ENCODE measurements at regions not wholly inside any gene's neighbourhood (a gene's known extent, or its start where the extent isn't known, plus 50 kb on each side); places are given as distances from the start of the nearest gene placed in this dataset.
A peak's percentile ranks its signal among the peaks of the same experiment; 100 is the strongest.

DNA sequence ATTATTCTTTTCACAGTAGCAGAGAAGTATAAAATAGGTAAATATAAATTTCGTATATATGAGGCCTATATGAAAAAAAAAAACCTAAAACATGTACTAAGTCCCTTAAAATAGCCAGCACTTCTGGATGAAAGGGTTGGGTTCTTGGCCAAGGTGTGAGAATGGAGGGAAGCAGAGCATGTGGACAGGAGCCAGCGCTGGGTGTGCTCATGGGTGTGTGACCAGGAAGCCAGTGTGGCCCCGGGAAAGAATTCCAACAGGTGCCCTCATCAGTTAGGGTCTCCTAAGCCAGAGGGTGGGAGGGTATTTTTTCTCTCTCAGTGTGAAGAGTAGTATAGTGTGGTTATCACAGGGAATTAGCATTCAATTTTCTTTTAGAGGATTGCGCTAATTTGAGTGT lies 401.9 kb upstream of the IGFBP3 start:
- Histone ChIP-seq H3K27me3 (ENCODE audit: insufficient read depth, low read length) (no peaks in the 10 kb centered on the region), H3K4me2 (ENCODE audit: low read length) (no peak overlapping the region), H3K9ac (ENCODE audit: low read length) (no peak overlapping the region), H3K9me3 (ENCODE audit: insufficient read depth, low read depth, low read length) (no peaks in the 10 kb centered on the region), H3K4me3 (ENCODE audit: insufficient read depth, low read depth, low read length) (no peak overlapping the region), H3K4me1 (ENCODE audit: insufficient read depth, low read length) (no peaks in the 10 kb centered on the region), H3K79me2 (ENCODE audit: insufficient read depth, low read length) (no peaks in the 10 kb centered on the region), H4K20me1 (ENCODE audit: insufficient read depth, low read length) (no peaks in the 10 kb centered on the region), H3K27ac (ENCODE audit: low read depth, low read length) (no peak overlapping the region), H2AFZ (ENCODE audit: low read depth, low read length) (no peak overlapping the region), H3K36me3 (ENCODE audit: insufficient read depth, low read length) (no peaks in the 10 kb centered on the region)
- Mint-ChIP-seq H3K4me1 (ENCODE audit: low read depth, unreplicated experiment) (peaks cover 23% of the 10 kb centered on the region), H3K27me3 (ENCODE audit: low read depth, unreplicated experiment) (no peaks in the 10 kb centered on the region), H3K36me3 (ENCODE audit: low read depth, unreplicated experiment) (no peaks in the 10 kb centered on the region), H3K4me3 (ENCODE audit: unreplicated experiment) (no peak overlapping the region), H3K27ac (ENCODE audit: unreplicated experiment) (no peak overlapping the region), H3K9me3 (ENCODE audit: unreplicated experiment) (peaks cover 2% of the 10 kb centered on the region)
- no peak for TF ChIP-seq EZH2 (IDR thresholded peaks at IDR 0.05; ENCODE audit: insufficient read depth, low read length)
- TF ChIP-seq, protein P1, sequence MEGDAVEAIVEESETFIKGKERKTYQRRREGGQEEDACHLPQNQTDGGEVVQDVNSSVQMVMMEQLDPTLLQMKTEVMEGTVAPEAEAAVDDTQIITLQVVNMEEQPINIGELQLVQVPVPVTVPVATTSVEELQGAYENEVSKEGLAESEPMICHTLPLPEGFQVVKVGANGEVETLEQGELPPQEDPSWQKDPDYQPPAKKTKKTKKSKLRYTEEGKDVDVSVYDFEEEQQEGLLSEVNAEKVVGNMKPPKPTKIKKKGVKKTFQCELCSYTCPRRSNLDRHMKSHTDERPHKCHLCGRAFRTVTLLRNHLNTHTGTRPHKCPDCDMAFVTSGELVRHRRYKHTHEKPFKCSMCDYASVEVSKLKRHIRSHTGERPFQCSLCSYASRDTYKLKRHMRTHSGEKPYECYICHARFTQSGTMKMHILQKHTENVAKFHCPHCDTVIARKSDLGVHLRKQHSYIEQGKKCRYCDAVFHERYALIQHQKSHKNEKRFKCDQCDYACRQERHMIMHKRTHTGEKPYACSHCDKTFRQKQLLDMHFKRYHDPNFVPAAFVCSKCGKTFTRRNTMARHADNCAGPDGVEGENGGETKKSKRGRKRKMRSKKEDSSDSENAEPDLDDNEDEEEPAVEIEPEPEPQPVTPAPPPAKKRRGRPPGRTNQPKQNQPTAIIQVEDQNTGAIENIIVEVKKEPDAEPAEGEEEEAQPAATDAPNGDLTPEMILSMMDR (IDR thresholded peaks at IDR 0.05; ENCODE audit: insufficient read depth, low read depth, low read length) = no peak
- DNase-seq (ENCODE audit: low read depth) (no peak), FAIRE-seq (no peak)

- Mint-ChIP-seq H3K27me3 (ENCODE audit: low read depth, unreplicated experiment) (no peaks in the 10 kb centered on the region), H3K4me1 (ENCODE audit: low read depth, unreplicated experiment) (peaks cover 33% of the 10 kb centered on the region), H3K36me3 (ENCODE audit: low read depth, unreplicated experiment) (no peaks in the 10 kb centered on the region), H3K9me3 (ENCODE audit: unreplicated experiment) (peaks cover 2% of the 10 kb centered on the region), H3K4me3 (ENCODE audit: unreplicated experiment) (no peak overlapping the region), H3K27ac (ENCODE audit: unreplicated experiment) (peak overlapping the region; percentile 94)
- Histone ChIP-seq H3K79me2 (ENCODE audit: insufficient read depth, low read length) (no peaks in the 10 kb centered on the region), H2AFZ (ENCODE audit: low read depth, low read length) (no peak overlapping the region), H3K4me2 (ENCODE audit: low read length) (peak overlapping the region; percentile 16), H4K20me1 (ENCODE audit: insufficient read depth, low read length) (no peaks in the 10 kb centered on the region), H3K27me3 (ENCODE audit: insufficient read depth, low read length) (no peaks in the 10 kb centered on the region), H3K9ac (ENCODE audit: low read length) (no peak overlapping the region), H3K9me3 (ENCODE audit: insufficient read depth, low read depth, low read length) (no peaks in the 10 kb centered on the region), H3K27ac (ENCODE audit: low read depth, low read length) (peak overlapping the region; percentile 49), H3K4me1 (ENCODE audit: insufficient read depth, low read length) (no peaks in the 10 kb centered on the region), H3K4me3 (ENCODE audit: insufficient read depth, low read depth, low read length) (no peak overlapping the region), H3K36me3 (ENCODE audit: insufficient read depth, low read length) (no peaks in the 10 kb centered on the region)
- FAIRE-seq (no peak), DNase-seq (ENCODE audit: low read depth) (peak; percentile 33)
- TF ChIP-seq, protein P1 (IDR thresholded peaks at IDR 0.05; ENCODE audit: insufficient read depth, low read depth, low read length) = no peak
- no peak for TF ChIP-seq EZH2 (IDR thresholded peaks at IDR 0.05; ENCODE audit: insufficient read depth, low read length)
Observed at GRCh38 chr7:46321556-46322205, 400.6 kb upstream of the IGFBP3 start.

- no peak overlapping the region for H3K4me3 ChIP-seq (ENCODE audit: insufficient read depth, low read depth, low read length)
- no peak overlapping the region for H3K4me2 ChIP-seq (ENCODE audit: low read length)
- H3K4me1 ChIP-seq (ENCODE audit: insufficient read depth, low read length) = no peaks in the 10 kb centered on the region
- no peak overlapping the region for H3K9ac ChIP-seq (ENCODE audit: low read length)
- no peaks in the 10 kb centered on the region for H3K36me3 ChIP-seq (ENCODE audit: insufficient read depth, low read length)
- Mint-ChIP-seq H3K27ac (ENCODE audit: unreplicated experiment) (peak overlapping the region; percentile 94), H3K4me1 (ENCODE audit: low read depth, unreplicated experiment) (peaks cover 39% of the 10 kb centered on the region), H3K36me3 (ENCODE audit: low read depth, unreplicated experiment) (no peaks in the 10 kb centered on the region), H3K9me3 (ENCODE audit: unreplicated experiment) (peaks cover 2% of the 10 kb centered on the region), H3K27me3 (ENCODE audit: low read depth, unreplicated experiment) (no peaks in the 10 kb centered on the region), H3K4me3 (ENCODE audit: unreplicated experiment) (no peak overlapping the region)
- no peak overlapping the region for H2AFZ ChIP-seq (ENCODE audit: low read depth, low read length)
- H3K27me3 ChIP-seq (ENCODE audit: insufficient read depth, low read length) = no peaks in the 10 kb centered on the region
- FAIRE-seq (no peak), DNase-seq (ENCODE audit: low read depth) (no peak)
- TF ChIP-seq, protein P1 (IDR thresholded peaks at IDR 0.05; ENCODE audit: insufficient read depth, low read depth, low read length) = no peak
- TF ChIP-seq EZH2 (IDR thresholded peaks at IDR 0.05; ENCODE audit: insufficient read depth, low read length) = no peak
- no peaks in the 10 kb centered on the region for H4K20me1 ChIP-seq (ENCODE audit: insufficient read depth, low read length)
- H3K9me3 ChIP-seq (ENCODE audit: insufficient read depth, low read depth, low read length) = no peaks in the 10 kb centered on the region
- H3K79me2 ChIP-seq (ENCODE audit: insufficient read depth, low read length) = no peaks in the 10 kb centered on the region
- H3K27ac ChIP-seq (ENCODE audit: low read depth, low read length) = peak overlapping the region; percentile 49
Observed at GRCh38 chr7:46320956-46321355, 399.9 kb upstream of the IGFBP3 start.
